ENCODE measurements at regions not wholly inside any gene's neighbourhood (a gene's known extent, or its start where the extent isn't known, plus 50 kb on each side); places are given as distances from the start of the nearest gene placed in this dataset.

DNA sequence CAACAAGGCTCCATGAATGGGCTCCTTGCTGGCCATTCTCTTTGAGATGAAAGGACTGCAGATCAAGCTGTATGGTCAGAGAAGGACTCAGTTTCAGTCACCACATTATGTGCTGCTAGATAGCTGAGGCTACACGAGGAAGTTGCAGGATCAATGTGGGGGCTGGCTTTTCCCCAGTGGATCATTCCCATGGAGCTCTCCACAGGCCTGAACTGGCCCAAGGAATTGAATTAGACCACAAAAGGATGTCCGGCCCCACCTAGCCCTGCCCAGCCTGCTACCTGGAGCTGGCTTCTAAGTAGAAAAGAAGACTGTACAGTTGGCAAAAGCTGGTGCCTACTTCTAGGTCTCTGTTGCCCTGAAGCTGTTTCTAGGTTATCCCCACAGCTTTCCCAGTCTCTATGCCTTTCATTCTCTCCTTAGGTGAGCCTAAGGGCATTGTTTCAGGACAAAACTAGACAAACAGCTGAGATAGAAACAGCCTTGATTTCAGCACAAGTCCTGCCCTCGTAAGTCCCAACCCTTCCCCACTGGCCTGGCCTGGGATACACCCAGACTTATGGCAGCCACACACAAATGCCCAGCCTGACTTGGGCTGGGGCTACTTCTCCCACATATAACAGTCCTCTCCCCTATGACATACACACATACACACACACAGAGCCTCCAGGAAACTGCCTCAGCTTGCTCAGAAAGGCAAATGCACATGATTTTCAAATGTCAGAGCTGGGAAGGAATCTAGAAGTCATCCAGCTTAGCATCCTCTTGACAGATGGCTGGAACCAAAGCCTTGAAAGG, 129.1 kb upstream of the NCAM1 start:
- DNase-seq = no peak

- DNase-seq = no peak
Measured at GRCh38 chr11:112834277-112834755, 126.9 kb upstream of the NCAM1 start.

DNA sequence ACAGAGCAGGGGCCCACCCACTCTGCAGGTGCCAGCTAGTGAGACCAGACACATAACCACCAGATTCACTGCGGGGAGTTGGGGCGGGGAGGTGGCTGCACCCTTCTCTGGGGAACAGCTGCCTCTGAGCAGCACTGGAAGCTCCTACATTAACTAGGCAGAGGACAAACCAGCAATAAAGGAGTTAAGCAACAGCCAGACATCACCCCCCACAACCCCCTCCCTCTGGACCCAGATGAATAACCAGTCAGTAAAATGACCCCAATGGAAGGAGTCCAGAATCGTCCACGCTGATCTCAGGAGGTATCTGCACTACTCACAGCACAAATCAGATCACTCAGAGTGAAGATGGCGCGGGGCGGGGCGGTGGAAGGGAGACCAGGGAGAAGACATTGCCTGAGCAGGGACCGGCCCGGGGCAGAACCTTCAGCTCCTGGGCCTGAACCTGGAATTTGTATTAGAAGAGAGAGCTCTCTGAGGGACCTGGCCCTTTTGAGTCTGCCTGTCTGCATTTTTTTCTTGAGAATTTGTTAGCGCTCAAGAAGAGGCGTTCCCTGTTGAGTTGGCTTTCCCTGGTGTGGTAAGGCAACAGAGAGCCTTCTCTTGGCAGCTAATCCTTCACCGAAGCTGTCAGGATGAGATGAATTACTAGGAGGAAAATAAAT, 125.5 kb upstream of the NCAM1 start:
- DNase-seq = no peak

DNA sequence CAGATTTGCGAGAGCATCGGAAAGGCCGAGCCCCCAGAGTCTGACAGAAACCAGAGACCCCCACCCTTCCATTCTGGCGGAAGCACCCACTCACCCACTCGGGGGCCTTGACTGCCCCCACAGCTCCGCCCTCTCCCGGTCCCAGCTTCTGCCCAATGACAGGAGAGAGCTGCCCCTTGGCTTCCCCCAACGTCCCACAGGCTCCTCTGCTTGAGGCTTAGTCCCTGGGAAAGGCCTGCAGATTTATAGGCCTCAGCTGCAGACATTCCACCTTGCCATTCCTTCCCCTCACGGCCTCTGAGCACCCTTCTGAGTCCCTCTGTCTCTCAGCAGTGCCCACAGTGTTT, 125.0 kb upstream of the NCAM1 start:
- no peak for DNase-seq

DNA sequence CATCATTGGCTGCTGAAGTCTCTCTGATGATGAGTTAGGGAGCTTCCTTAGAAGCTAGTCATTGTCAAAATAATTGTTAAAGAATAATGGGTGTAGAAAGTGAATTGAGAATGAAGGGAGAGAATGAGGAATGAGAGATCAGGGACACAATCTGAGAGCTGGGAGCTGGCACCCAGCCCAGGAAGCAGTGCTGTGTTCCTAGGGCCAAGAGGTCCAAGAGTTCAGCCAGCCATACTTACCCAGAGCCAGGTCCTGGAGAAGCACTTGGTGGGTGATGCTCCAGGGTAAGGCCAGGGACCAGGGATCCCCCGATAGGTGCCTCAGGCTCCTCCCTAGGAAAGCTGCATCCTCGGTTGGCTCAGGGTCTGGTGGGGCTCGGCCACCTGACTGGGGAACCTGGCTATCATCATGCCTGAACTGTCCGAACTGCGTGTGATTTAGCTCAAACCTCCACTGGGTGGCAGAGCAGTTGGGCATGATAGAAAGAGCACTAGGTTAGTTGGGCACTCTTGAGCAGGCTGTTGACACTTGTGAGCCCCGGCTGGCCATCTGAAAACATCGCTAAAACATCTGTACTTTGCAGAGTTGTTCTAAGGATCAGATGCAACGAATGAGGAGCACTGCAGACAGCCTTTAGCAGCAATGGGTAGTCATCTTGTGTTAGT, 123.9 kb upstream of the NCAM1 start:
- no peak for DNase-seq

DNA sequence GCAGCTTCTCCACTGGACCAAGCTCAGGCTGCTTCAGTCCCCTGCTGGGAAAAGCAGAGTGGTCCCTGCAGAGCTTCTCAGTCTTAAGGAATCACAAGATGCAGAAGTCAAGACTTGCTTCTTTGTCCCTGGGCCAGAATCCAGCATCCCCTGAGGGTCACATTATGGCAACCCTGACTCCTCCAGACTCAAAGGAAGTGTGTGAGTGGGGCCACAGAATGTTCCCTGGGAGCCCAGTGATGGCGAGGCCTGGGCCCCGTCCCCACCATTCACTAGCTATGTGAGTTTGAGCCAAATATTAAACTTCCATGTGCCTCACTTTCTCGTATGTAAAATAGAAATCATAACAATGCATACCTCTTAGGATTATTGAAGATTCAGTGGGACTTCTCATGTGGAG, 122.2 kb upstream of the NCAM1 start:
- no peak for DNase-seq

DNA sequence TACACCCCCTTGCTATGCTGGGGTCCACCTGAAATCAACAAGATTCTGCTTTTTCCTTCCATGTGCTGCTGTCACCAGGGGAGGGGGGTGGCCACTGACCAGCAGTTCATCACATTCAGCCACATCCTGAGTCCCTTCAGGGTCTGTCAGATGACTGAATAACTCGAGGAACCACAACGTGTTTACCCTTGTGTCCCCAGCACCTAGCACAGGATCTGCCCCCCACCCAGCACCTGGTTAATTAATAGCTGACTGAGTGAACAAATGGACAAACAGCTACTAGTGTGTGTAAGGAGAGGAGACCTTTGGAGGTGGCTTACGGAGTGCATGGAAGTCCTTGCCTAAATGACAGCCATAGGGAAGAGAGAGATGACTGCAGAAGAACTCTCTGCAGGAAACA, 119.5 kb upstream of the NCAM1 start:
- no peak for DNase-seq

DNA sequence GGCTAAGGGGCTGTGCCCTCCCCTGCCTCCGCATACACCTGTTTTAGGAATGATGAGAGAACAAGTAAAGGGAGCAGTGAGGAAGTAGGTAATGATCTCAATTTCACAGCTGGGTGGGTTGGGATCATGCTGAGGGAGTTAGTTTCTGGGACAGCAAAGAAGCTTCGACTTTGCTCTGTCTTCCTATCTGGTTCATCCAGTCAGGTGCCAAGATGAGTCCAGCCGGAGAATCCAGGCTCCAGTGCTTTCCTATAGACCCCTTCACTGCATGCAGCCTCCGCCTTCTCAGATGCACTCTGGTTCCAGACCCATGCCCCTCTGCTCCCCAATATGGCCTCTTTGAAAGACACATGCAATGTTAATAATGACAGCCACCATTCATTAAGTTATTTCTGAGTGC, 119.1 kb upstream of the NCAM1 start:
- DNase-seq = no peak

DNA sequence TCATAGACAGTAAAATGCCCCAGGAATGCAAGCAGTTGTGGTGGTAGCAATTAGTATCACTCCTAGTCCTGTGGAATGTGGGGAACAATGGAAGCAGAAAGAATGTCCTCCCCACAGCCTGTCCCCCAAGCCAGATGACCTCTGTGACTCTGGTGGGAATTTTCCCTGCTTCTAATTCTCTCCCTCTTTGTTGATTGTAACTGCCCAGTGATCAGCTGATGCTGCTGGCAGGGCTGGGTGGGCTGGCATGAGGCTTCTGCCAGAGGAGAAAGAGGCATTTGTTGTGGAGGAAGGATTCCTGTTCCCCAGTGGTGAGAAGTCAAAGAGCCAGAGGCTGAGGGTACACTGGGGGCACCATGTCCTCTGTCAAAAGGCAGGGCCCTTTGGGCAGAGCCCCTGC, 116.7 kb upstream of the NCAM1 start:
- no peak for DNase-seq

GRCh38 chr11:112847568-112847967, 113.7 kb upstream of the NCAM1 start:
- no peak for DNase-seq

- DNase-seq = no peak
Measured at GRCh38 chr11:112852143-112852866, 108.9 kb upstream of the NCAM1 start.

- DNase-seq = no peak
Measured at GRCh38 chr11:112856133-112856532, 105.1 kb upstream of the NCAM1 start.

DNA sequence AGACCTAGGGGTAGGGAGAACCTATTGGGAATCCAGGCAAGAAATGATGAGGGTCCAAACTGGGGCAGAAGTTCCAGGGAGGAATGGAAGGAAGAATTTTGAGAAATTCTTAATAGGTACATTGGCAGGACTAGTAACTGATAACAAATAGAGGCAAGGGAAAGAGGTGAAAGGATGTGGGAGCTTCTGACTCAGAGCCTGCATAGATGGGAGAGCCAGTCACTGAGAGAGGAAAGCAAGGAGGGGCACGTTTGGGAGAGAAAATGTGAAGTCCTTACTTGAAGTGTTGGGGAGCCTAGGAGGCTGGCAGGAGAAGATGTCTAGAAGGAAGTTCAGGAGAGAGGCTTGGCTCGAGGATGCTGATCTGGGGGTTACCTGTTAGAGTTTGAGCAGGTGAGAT, 104.6 kb upstream of the NCAM1 start:
- no peak for DNase-seq

DNA sequence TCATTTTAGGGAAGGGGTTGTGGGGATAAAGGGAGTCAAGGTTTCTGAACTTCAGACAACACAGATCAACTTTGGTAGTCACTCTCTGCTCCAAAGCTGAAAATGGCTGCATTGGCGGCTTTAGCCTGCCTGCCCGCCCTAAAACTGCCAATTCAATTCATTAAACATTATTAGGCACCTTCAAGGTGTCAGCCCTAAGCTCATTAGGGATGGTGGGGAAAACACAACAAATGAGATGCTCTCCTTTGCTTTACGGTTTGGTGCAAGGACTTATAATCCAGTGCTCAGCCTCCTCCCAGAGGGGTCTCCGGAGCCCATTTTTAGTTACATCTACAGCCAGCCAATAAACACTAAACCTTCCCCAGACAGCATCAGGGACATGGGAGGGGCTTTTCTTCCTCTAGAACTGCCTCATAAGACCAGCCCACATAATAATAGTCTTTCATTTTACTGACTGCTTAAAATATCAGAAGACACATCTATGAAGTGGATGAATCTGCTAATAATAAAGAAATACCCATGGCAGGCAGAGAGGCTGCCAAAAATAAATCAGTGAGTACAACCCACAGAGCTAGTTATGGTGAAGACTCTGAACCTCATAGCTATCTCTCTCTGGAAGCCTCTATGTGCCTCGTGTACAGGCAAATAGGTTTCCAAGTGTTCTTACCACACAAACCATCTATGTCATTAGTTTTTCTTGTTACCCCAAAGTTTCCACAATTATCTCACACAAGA, 102.8 kb upstream of the NCAM1 start:
- DNase-seq = no peak

- DNase-seq = no peak
Measured at GRCh38 chr11:112859787-112860186, 101.4 kb upstream of the NCAM1 start.

- DNase-seq = no peak
Measured at GRCh38 chr11:112861356-112861755, 99.9 kb upstream of the NCAM1 start.

GRCh38 chr11:112863305-112863704, 97.9 kb upstream of the NCAM1 start:
- DNase-seq = no peak

- no peak for DNase-seq
Measured at GRCh38 chr11:112864672-112865071, 96.5 kb upstream of the NCAM1 start.

- no peak for DNase-seq
Measured at GRCh38 chr11:112871909-112872500, 89.2 kb upstream of the NCAM1 start.

GRCh38 chr11:112874980-112875379, 86.2 kb upstream of the NCAM1 start:
- no peak for DNase-seq

DNA sequence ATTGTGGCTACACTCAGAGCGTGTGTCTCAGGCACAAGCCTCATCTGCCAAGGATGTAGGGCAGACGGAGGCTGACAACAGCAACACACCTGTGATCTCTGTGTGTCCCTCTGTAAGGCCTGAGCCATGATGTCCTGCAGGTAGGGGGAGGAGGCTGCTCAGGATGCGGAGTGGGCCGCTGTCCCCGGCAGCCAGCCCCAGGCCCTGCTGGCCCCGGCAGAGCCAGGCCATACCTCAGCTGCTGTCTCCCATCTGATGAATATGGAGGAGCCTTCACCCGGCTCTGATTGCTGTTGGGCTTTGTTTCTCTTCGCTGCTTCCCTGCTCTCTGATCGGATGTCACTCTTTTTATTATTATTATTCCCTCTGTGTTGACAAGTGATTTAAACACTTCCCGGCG, 83.6 kb upstream of the NCAM1 start:
- DNase-seq = no peak

DNA sequence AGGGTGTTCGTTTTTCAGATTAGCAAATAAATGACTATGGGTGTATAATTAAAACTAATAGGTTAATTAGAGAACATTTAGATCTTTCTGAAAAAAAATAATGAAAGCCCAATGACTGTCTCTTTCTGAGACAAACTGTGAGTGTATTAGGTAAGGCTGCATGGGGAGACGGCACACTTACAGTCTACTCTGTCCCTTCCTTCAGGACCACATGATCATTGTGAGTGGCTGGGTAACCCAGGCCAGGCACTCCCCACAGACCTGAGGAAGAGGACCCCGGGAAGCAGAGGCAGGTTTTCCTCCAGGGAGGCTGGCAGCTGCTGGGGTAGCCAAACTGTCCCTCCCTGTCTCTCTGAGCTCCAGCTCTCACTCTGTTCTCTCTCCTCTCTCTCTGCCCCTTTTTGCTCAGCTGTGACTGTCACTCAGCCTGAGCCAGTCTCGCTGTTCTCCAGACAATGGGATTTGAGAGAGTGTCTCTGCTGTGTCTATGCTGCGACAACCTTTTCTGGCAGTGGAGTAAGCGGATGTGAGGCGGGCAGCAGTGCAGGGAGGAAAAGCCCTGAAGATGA, 83.1 kb upstream of the NCAM1 start:
- no peak for DNase-seq
